NB4 (cell line): ENCODE measurements at regions not wholly inside any gene's neighbourhood (a gene's known extent, or its start where the extent isn't known, plus 50 kb on each side); places are given as distances from the start of the nearest gene placed in this dataset.

Source experiments
- CTCF ChIP-seq: IDR thresholded peaks from one replicate; pipeline ENCODE4 v1.5.1; 2012; ENCODE audit warnings: low read depth, low read length
- MYC ChIP-seq: IDR thresholded peaks from 2 replicates; pipeline ENCODE4 v1.6.1; 2011; ENCODE audit warnings: low read depth, low read length
- POLR2A ChIP-seq: IDR thresholded peaks from 2 replicates; pipeline ENCODE4 v1.6.1; 2011; ENCODE audit warnings: mild to moderate bottlenecking; ENCODE audit not compliant: insufficient read length; ENCODE audit errors: extremely low read depth

- no peak for TF ChIP-seq CTCF
- TF ChIP-seq POLR2A = no peak
- no peak for TF ChIP-seq MYC
Observed at GRCh38 chr20:62543470-62544302, 67.9 kb upstream of the GATA5 start.
